ENCODE measurements at regions not wholly inside any gene's neighbourhood (a gene's known extent, or its start where the extent isn't known, plus 50 kb on each side); places are given as distances from the start of the nearest gene placed in this dataset.
"Not testable (repeated sequence)": the region's sequence is repeated elsewhere in the genome, so short reads cannot be mapped to it uniquely, and the experiment has no call there.

GRCh38 chr4:66376921-66377320 lies 706.6 kb upstream of the EPHA5 start:
- no peak for DNase-seq (ENCODE audit: low spot score)

- DNase-seq (ENCODE audit: low spot score) = no peak
These were observed 706.1 kb upstream of the EPHA5 start for GRCh38 chr4:66376396-66376795.

GRCh38 chr4:66373268-66373667 lies 703.0 kb upstream of the EPHA5 start:
- DNase-seq (ENCODE audit: low spot score) = no peak

- no peak for DNase-seq (ENCODE audit: low spot score)
These were observed 702.4 kb upstream of the EPHA5 start for GRCh38 chr4:66372706-66373105.

- DNase-seq (ENCODE audit: low spot score) = no peak
These were observed 696.9 kb upstream of the EPHA5 start for GRCh38 chr4:66367043-66367660.

GRCh38 chr4:66360395-66360794 lies 690.1 kb upstream of the EPHA5 start:
- not testable (repeated sequence) for DNase-seq (ENCODE audit: low spot score)

GRCh38 chr4:66357316-66357715 lies 687.0 kb upstream of the EPHA5 start:
- no peak for DNase-seq (ENCODE audit: low spot score)

GRCh38 chr4:66355328-66355727 lies 685.0 kb upstream of the EPHA5 start:
- no peak for DNase-seq (ENCODE audit: low spot score)

GRCh38 chr4:66351761-66352160 lies 681.5 kb upstream of the EPHA5 start:
- no peak for DNase-seq (ENCODE audit: low spot score)

GRCh38 chr4:66340286-66340893 lies 670.1 kb upstream of the EPHA5 start:
- DNase-seq (ENCODE audit: low spot score) = no peak

GRCh38 chr4:66339007-66339406 lies 668.7 kb upstream of the EPHA5 start:
- DNase-seq (ENCODE audit: low spot score) = no peak

GRCh38 chr4:66331761-66332160 lies 661.5 kb upstream of the EPHA5 start:
- no peak for DNase-seq (ENCODE audit: low spot score)

- DNase-seq (ENCODE audit: low spot score) = no peak
These were observed 659.8 kb upstream of the EPHA5 start for GRCh38 chr4:66330125-66330524.

- no peak for DNase-seq (ENCODE audit: low spot score)
These were observed 658.7 kb upstream of the EPHA5 start for GRCh38 chr4:66328803-66329574.

- DNase-seq (ENCODE audit: low spot score) = no peak
These were observed 637.6 kb upstream of the EPHA5 start for GRCh38 chr4:66307641-66308438.

GRCh38 chr4:66300336-66300934 lies 630.1 kb upstream of the EPHA5 start:
- DNase-seq (ENCODE audit: low spot score) = no peak

- DNase-seq (ENCODE audit: low spot score) = no peak
These were observed 628.3 kb upstream of the EPHA5 start for GRCh38 chr4:66298569-66298968.

GRCh38 chr4:66297703-66298102 lies 627.4 kb upstream of the EPHA5 start:
- DNase-seq (ENCODE audit: low spot score) = no peak

GRCh38 chr4:66294638-66295037 lies 624.3 kb upstream of the EPHA5 start:
- no peak for DNase-seq (ENCODE audit: low spot score)

- DNase-seq (ENCODE audit: low spot score) = no peak
These were observed 614.7 kb upstream of the EPHA5 start for GRCh38 chr4:66284991-66285451.

GRCh38 chr4:66279084-66279483 lies 608.8 kb upstream of the EPHA5 start:
- DNase-seq (ENCODE audit: low spot score) = no peak

GRCh38 chr4:66275411-66276038 lies 605.2 kb upstream of the EPHA5 start:
- DNase-seq (ENCODE audit: low spot score) = no peak
